ENCODE measurements at regions not wholly inside any gene's neighbourhood (a gene's known extent, or its start where the extent isn't known, plus 50 kb on each side); places are given as distances from the start of the nearest gene placed in this dataset.
A peak's percentile ranks its signal among the peaks of the same experiment; 100 is the strongest.
"Not testable (repeated sequence)": the region's sequence is repeated elsewhere in the genome, so short reads cannot be mapped to it uniquely, and the experiment has no call there.

GRCh38 chr6:137545073-137545472 is 50.9 kb upstream of the OLIG3 start:
- no peak for DNase-seq (ENCODE audit: low spot score)

GRCh38 chr6:137547186-137547585 is 53.0 kb upstream of the OLIG3 start:
- no peak for DNase-seq (ENCODE audit: low spot score)

GRCh38 chr6:137547601-137548000 is 53.4 kb upstream of the OLIG3 start:
- no peak for DNase-seq (ENCODE audit: low spot score)

GRCh38 chr6:137549106-137549505 is 54.9 kb upstream of the OLIG3 start:
- no peak for DNase-seq (ENCODE audit: low spot score)

- no peak for DNase-seq (ENCODE audit: low spot score)
Measured at GRCh38 chr6:137550535-137550934, 56.3 kb upstream of the OLIG3 start.

GRCh38 chr6:137552146-137552545 is 58.0 kb upstream of the OLIG3 start:
- no peak for DNase-seq (ENCODE audit: low spot score)

- no peak for DNase-seq (ENCODE audit: low spot score)
Measured at GRCh38 chr6:137552809-137553208, 58.6 kb upstream of the OLIG3 start.

GRCh38 chr6:137559521-137560183 is 65.5 kb upstream of the OLIG3 start:
- not testable (repeated sequence) for DNase-seq (ENCODE audit: low spot score)

GRCh38 chr6:137560184-137560563 is 66.0 kb upstream of the OLIG3 start:
- DNase-seq (ENCODE audit: low spot score): no peak

GRCh38 chr6:137568067-137568466 is 73.9 kb upstream of the OLIG3 start:
- DNase-seq (ENCODE audit: low spot score): no peak

GRCh38 chr6:137570393-137570792 is 76.2 kb upstream of the OLIG3 start:
- DNase-seq (ENCODE audit: low spot score): no peak

GRCh38 chr6:137571854-137572253 is 77.7 kb upstream of the OLIG3 start:
- DNase-seq (ENCODE audit: low spot score): peak; percentile 8

- no peak for DNase-seq (ENCODE audit: low spot score)
Measured at GRCh38 chr6:137573739-137574138, 79.5 kb upstream of the OLIG3 start.

- DNase-seq (ENCODE audit: low spot score): no peak
Measured at GRCh38 chr6:137579612-137580011, 85.4 kb upstream of the OLIG3 start.

GRCh38 chr6:137581019-137581707 is 87.0 kb upstream of the OLIG3 start:
- DNase-seq (ENCODE audit: low spot score): no peak

- not testable (repeated sequence) for DNase-seq (ENCODE audit: low spot score)
Measured at GRCh38 chr6:137583519-137583918, 89.3 kb upstream of the OLIG3 start.

GRCh38 chr6:137588472-137588871 is 94.3 kb upstream of the OLIG3 start:
- DNase-seq (ENCODE audit: low spot score): no peak

- peak; percentile 5 for DNase-seq (ENCODE audit: low spot score)
Measured at GRCh38 chr6:137589067-137589848, 95.1 kb upstream of the OLIG3 start.

- DNase-seq (ENCODE audit: low spot score): no peak
Measured at GRCh38 chr6:137590684-137591083, 96.5 kb upstream of the OLIG3 start.

- no peak for DNase-seq (ENCODE audit: low spot score)
Measured at GRCh38 chr6:137601471-137601870, 107.3 kb upstream of the OLIG3 start.

GRCh38 chr6:137602313-137603197 is 108.4 kb upstream of the OLIG3 start:
- no peak for DNase-seq (ENCODE audit: low spot score)

GRCh38 chr6:137610702-137611101 is 116.5 kb upstream of the OLIG3 start:
- DNase-seq (ENCODE audit: low spot score): no peak

All from kidney capillary endothelial cell (primary cell).